ENCODE measurements at regions not wholly inside any gene's neighbourhood (a gene's known extent, or its start where the extent isn't known, plus 50 kb on each side); places are given as distances from the start of the nearest gene placed in this dataset.

DNA sequence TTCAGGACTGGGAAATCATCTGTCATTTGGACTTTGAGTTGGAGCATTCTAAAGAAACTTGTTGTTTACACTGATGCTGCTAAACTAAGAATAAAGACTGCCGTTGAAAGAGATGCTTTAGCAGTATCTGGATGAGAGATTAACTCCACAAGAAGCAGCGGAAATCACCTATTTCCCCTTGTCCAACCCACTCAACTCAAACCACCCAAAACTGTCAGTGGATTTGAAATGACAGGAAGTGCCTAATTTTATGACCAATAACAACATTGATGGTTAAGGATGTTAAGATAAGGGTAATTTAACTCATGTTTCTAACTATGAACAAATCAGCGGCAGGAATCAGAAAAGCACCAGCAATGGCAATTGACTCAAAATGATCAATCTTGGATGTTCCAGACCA, 110.8 kb upstream of the NR2F2 start:
- ATAC-seq (no peak), DNase-seq (no peak)

DNA sequence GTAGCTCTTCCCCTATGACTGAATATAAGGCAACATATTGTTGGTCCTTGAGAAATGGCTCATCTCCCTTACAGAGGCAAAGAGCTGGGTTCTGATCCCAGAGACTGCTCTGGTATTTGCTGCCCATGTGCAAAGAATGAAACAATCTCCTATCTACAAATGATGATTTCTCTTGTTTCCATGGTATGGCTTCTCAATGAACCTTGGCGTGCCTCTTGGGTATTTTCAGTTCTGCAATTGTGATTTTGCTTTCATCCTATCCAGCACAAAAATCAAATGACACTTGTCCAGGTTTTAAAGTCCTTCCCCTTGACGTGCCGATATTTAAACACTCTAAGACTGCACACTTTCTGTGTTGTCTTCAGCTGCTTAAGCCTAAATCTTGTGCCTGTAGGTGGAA, 109.8 kb upstream of the NR2F2 start:
- no peak for DNase-seq
- ATAC-seq = no peak

DNA sequence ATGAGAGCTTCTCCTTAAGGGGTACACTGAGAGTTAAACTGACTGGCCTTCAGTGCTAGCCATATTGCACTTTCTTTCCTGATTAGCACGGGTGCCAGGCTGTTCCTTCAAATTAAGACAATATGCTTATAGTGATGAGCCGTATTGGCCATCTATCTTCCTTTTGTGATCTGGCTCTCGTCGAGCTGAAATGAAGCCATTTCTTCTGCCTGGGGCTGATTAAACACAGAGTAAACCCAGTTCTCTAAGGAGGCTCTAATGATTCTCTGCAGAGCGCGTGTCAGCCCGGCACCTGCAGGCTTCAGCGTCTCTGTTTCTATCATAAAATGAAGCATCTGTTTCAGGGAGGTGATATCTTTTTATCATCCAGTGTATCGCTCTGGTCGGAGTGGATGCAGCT, 107.5 kb upstream of the NR2F2 start:
- DNase-seq = no peak
- ATAC-seq = no peak

DNA sequence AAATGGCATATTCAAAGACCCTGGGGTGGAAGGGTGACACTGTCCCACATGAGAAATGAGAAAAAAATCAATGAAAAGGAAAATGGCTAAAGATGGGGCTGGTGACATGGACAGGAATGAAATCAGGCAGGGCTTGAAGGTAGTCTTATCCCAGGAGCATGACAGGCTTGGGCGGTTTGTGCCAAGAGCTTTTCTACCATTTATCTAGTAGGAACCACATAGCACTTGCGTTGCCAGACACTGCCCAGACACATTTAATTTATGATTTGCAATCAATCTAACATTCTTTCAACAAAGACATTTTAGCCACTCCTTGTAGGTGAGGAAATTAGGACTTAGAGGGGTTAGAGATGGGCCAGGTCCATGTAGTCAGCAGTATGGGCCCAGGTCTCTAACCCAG, 106.6 kb upstream of the NR2F2 start:
- ATAC-seq (no peak), DNase-seq (no peak)

DNA sequence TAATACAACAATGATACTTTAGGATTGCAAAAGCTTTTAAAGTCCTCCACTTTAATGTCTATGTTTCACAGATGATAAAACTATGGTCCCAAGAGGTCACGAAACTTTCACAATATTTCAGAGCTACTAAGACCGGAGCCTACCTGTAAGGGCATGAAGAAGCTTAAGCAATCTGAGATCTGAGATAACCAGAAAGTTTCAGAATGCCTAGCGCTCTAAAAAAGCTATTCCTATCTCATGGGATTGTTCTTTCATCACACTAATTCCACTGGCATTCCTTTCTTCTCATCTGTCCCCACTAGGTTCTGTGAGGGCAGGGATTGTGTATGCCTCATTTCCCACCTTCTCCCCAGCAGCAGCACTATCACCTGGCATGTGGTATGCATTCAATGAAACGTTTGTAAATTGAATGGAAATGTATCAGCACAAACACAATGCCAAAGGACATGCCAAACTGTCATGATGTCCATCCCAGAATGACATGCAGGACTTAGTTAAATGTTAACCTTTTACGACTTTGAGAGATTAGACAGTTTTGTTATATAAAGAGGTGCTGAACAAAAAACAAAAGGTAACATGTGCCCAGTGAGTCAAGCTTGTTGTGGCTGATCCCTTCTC, 104.7 kb upstream of the NR2F2 start:
- no peak for DNase-seq
- ATAC-seq = no peak

DNA sequence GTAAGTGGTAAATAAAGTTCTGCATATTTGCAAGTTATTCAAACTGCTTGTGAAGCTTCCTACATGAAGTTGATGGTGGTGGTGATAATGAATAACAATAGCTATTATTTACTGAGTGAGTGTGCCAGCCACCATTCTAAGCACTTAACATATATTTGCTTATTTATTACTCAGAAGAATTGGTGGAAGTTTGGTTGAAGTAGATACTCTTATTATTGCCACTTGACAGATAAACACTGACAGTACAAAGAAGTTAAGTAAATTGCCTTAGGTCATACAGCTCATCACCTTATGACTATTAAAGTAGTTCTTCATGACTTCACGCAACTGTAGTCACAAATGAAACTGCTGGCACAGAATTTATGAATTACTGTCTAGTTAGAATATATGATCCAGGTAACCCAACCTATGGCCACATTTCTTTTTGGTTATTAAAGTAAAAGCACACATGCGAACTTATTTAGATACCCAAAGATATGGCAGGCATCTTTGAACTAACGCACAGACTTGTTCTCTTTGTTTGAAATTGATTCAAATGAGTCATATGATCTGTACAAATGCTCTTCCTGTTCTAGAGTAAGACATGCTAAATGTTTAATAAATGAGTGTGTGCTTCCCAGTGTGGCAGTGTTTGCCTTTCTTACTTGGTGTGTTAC, 99.8 kb upstream of the NR2F2 start:
- DNase-seq (no peak), ATAC-seq (no peak)

DNA sequence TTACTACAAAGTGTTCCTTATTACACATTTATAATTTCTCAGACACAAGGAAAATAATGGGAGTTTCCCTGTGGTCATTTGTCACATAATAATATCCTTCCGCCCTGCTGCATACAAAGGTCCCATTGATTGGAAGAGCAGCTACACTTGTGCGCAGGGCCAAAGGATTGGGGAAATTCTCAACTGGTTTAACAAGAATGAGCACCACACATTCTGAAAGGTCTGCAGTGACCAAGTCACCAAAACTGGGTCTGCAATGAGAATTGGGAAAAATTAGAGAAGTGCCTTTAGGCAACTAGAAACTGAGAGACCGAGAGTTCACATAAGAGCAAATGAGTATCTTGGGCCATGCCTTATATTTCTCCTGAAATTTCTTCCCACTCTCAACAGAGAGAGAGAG, 98.2 kb upstream of the NR2F2 start:
- ATAC-seq = no peak
- no peak for DNase-seq

DNA sequence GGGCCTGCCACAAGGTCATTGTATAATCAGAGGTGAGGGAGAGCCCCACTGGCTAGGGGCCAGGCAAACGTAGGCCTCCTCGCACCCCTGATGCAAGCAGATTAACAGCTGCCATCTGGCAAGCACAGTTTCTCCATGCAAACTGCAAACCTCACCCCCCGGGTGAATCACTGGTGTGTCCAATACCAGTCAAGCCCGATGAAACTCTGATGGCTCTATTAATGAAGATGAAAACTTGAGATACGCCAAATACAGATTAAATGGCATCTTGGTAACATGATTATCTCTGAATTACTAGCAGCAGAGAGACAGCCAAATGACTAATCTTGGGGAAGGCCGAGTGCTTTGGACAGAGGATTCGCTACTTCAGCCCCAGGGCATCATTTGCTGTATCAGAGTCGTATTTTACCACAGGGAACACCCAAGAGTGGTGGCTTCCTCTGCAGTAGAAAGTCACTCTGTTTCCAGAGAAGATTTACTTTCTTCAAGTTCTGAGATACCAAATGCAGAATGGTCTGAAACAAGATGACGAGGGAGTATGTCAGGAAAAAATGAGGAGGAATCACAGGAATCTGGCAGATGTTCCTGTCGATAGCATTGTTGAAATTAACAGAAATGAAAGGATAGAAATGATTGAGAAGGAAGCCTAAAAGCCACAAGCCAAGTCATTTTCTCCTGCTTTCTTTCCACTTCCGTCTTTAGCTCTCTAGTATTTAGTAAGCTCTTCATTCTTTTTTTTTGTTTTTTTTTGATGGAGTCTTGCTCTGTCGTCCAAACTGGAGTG, 96.2 kb upstream of the NR2F2 start:
- ATAC-seq (no peak), DNase-seq (no peak)

DNA sequence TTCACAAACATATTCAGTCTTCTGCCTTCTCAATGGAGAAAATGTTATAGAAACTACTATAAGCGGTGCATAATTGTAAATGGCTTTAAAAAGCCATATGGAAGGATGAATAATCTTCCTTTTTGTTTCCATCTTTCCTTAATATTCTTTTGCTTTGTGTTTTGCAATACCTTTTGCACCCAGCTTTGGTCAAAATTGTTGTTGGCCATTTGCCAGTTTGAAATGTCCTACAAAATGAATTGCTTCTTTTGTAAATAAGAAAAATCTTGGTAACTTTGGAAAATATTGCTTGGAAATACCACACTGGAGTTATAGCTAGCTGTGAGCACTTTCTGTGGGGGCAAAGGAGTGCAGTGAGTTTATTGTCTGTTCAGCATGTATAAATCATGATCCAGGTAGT, 93.5 kb upstream of the NR2F2 start:
- DNase-seq (no peak), ATAC-seq (no peak)

DNA sequence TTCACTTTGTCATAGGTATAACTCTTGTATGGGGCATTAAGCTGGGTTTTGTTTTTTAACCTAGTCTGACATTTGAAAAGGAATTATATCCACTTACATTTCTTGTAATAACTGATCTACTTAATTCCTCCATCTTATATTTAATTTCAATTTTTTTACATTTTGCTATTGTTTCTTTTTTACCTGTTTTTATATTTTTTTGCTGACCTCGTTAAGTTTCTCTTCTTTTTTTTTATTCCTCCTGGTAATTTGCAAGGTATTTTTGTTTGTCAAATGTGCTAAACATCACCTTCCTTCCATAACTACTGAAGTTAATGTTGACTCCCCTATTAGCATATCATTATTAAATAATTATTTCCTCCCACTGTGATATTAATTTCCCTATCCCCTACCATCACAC, 87.7 kb upstream of the NR2F2 start:
- no peak for ATAC-seq
- no peak for DNase-seq

DNA sequence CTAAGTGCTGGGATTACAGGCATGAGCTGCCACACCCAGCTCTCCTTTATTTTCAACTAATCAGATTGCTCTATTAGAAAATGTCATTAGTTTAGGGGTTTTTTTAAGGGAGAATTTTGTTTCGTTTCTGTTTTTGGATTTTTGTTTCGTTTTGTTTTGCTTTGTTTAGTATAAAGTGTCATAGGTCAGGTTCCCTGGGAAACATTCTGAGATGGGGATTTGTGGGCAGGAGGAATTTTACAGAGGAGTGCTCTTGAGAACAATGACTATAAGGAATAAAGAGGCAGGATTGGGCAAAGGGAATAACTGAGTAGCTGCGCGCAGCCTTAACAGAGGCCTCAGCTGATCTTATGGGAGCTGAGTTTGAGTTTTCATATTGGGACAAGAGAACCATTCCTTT, 86.8 kb upstream of the NR2F2 start:
- DNase-seq (no peak), ATAC-seq (no peak)

DNA sequence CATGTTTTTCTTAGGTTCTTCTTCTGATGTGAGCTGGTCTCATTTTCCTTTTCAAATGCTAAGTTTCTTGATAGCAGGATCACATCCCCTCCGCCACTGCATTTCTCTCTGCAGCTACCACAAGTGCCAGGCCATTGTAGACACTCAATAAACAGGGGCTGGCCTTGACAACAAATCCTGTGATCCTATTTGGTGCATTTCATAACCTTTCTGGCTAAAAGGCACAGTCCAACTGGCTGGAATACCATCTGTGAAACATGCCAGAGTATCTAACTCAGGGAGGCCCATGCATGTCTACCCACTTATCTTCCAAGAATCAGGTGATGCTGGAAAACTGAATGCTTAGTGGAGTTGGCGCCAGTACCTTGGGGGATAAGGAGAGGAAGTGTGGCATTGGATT, 85.2 kb upstream of the NR2F2 start:
- ATAC-seq (no peak), DNase-seq (no peak)

DNA sequence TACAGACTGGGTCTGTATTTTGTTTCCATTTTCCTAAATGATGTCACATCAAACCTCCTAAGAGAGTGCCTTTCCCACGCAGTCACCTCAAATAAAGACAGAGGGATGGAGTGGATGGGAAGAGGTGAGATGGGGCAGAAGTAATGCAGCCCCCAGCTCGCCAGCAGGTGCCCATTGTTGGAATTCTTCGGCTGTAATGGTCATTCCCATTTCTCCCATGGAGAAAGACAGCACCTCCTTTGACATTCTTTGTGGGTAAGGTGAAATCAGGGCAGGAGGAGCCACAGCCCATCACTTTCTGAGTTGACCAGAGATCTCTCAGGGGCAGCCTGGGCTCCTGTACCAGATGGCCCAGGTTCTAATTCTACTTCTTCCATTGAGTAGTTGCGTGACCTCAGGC, 84.4 kb upstream of the NR2F2 start:
- ATAC-seq (no peak), DNase-seq (no peak)

DNA sequence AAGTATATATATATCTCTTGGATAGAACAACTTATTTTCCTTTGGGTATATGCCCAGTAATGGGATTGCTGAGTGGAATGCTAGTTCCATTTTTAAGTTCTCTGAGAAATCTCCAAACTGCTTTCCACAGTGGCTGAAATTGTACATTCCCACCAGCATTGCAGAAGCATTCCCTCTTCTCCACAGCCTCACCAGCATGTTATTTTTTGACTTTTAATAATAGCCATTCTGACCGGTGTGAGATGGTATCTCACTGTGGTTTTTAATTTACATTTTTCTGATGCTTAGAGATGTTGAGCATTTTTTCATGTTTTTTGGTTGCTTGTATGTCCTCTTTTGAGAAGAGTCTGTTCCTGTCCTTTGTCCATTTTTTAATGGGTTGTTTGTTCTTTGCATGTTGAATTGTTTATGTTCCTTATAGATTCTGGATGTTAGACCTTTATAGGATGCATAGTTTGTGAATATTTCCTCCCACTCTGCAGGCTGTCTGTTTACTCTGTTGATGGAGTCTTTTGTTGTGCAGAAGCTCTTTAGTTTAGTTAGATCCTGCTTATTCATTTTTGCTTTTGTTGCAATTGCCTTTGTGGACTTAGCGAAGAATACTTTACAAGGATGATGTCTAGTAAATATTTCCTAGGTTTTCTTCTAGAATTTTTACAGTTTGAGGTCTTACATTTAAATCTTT, 82.7 kb upstream of the NR2F2 start:
- no peak for ATAC-seq
- DNase-seq = no peak

DNA sequence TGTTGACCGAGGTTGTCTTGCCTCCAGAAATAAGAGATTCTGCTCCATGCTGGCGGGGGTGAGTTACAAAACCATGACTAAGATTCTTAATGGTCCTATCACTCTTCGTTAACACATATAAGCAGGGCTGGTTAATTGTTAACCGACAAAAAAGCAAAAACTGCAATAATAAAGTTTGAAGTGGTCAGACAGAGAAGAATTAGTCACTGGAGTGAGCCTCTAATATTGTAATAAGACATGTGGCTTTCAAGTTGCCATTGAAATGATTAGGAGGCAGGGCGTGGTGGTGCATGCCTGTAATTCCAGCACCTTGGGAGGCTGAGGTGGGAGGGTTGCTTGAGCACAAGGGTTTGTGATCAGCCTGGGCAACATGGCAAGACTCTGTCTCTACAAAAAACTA, 78.4 kb upstream of the NR2F2 start:
- DNase-seq = no peak
- ATAC-seq = no peak

DNA sequence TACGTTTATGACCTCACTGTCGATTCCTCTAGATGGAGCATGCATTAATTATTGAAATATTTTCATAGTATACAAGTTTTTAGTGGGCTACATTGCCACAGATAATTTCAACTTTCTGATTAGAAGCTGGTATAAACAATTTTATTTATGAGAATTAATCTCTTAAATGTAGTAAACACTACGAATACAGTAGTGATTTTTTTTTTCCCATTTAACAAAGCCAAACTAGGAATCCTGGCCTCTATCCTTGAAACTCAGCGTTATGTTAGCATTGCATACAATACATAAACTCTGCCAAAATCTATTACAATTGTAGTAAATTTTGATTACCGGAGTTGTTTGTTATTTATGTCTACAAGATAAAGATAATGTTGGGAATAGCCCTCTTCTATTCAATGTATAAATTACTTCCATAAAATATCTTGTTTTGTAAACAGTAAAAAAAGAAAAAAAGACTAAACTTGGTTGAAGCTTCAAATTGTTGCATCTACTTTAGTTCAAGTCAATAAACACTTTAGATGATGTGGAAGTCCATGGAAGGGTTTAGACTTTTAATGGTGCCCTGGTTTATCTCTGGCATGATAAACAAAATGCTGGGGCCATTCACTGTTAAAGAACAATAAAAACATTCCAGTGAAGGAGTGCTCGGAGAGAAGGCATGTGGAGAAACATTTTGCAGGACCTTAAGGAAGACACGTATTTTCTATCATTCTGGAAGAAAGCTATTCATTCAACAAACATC, 77.3 kb upstream of the NR2F2 start:
- ATAC-seq = no peak
- no peak for DNase-seq

DNA sequence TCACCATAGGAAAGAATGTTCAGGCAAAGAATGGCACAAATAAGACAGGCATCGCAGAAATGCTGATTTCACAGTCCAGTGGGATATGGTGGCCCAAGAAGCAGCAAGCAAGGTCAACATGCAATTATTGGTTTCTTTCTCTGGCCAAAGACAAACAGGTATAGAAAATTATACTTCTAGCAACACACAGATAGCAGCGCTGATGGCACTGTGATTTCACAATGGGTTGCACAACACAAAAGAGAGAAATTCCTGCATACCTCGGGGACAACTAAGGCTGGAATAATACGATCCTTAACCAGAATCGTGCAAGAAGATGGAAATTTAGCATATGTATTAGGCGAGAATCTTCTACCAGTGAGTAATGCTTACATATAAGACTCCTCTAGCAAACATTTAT, 76.3 kb upstream of the NR2F2 start:
- ATAC-seq (no peak), DNase-seq (no peak)

DNA sequence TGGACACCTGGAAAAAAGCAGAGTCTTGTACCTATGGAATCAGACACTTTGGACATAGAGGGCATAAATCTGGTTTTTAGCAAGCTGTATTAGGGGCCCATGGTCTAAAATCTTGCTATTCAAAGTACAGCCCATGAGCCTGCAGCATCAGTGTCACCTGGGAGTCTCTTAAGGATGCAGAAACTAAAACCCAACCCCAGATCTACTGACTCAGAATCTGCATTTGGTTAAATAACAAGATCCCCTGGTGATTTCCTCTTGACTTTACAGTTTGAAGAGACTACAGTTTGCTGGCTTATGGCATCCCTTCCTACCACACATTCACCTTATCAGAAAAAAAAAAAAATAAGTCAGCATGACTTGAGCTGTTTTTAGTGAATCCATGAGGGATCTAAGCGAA, 74.9 kb upstream of the NR2F2 start:
- no peak for DNase-seq

DNA sequence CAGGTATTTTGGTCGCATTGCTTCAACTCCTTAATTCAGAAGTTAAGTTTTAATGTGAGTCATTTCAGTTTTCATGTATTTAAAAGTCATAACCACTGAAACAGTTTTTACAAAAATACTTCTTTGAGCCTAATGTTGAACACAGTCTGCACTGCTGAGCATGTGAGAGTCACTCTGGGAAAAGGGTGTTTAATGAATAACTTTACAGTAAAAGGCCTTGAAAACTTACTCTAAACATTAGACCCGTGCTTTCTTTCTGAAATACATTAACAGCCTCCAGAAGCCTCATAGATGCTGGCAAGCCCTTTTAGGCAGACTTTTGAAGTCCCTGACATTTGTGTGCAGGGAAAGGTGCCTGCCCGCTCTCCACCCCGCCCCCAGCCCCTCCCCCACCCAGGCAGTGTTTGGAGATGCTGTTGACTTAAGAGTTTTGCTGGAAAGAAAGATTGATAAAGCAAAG, 68.9 kb upstream of the NR2F2 start:
- DNase-seq (no peak), ATAC-seq (no peak)

More for the DNA sequence above, 74.9 kb upstream of the NR2F2 start:
- ATAC-seq = no peak

DNA sequence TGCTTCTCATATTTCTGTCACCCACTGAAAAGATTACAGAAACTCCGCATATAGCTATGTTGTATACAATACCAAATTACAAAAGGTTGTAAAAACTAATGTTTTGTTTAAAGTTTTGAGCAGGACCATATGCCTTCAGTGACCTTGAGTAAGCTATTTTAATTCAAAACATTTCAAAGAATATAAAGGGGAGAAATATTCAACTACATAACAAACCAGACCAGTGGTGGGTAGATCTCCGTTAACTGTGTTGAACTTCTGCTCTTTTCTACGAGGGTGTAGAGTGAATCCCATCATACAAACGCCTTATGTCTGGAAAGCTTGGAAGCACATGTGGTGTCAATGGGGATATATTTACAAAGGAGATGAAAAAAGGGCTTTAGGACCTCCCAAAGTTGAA, 68.4 kb upstream of the NR2F2 start:
- ATAC-seq (no peak), DNase-seq (no peak)

DNA sequence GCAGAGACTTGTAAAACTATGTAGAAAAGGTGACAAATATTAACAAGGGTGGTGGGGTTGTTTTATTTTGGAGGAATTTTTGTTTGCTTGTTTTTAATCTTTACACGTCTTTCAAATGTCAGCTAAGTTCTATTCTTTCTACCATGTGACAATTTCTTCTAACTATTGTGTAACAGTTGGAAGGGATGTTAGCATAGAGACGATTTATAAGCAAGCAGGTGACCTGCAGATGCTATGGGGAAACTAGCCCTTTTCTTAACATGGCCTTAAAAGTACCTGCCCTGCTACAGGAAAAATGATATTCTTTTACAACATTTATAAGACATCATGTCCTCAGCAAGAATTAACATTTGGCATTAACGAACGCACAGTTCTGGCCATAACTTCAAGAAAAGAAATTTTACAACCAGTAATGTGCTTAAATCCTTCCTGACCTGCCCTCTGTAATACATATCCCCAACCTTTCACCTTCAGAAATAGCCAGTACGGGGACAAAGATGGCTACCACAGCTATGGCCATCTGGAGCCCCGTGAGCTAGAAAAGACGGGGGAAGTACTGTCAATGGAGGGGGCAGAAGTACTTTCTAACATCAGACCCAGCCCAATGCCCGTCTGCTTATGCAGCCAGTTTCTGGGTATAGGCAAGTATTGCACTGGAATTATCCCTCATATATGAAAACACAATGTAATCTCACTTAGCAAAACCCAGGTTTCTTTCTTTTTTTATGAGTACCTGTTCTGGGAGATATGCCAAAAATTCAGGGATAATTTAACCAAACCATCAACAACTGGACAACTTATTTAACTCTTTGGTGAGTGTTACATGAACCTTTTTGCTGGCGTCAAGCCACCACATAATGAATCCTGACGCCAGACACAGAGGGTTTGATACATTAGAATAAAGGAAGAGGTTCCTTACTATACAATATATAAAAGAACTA, 67.7 kb upstream of the NR2F2 start:
- DNase-seq (no peak), ATAC-seq (no peak)
